ENCODE measurements at regions not wholly inside any gene's neighbourhood (a gene's known extent, or its start where the extent isn't known, plus 50 kb on each side); places are given as distances from the start of the nearest gene placed in this dataset.
"Not testable (repeated sequence)": the region's sequence is repeated elsewhere in the genome, so short reads cannot be mapped to it uniquely, and the experiment has no call there.

- not testable (repeated sequence) for H3K4me2 ChIP-seq (ENCODE audit: low read length); DNase-seq (ENCODE audit: low read depth)
Observed at GRCh38 chr11:57911522-57911921, 112.2 kb upstream of the OR9Q1 start.

GRCh38 chr11:57913715-57914704 is 109.7 kb upstream of the OR9Q1 start:
- H3K4me2 ChIP-seq (ENCODE audit: low read length), result no peak overlapping the region
- no peaks in the 10 kb centered on the region for H4K20me1 ChIP-seq (ENCODE audit: insufficient read depth, low read length)
- no peak for TF ChIP-seq CTCF (IDR thresholded peaks at IDR 0.05; ENCODE audit: insufficient read depth, low read depth, low read length)
- no peak for TF ChIP-seq EZH2 (IDR thresholded peaks at IDR 0.05; ENCODE audit: insufficient read depth, low read length)
- H3K9ac ChIP-seq (ENCODE audit: low read length), result no peak overlapping the region
- H3K36me3 ChIP-seq (ENCODE audit: insufficient read depth, low read length), result no peaks in the 10 kb centered on the region
- H3K9me3 Mint-ChIP-seq (ENCODE audit: unreplicated experiment), result peaks cover 7% of the 10 kb centered on the region
- no peaks in the 10 kb centered on the region for H3K79me2 ChIP-seq (ENCODE audit: insufficient read depth, low read length)
- peaks cover 2% of the 10 kb centered on the region for H3K36me3 Mint-ChIP-seq (ENCODE audit: low read depth, unreplicated experiment)
- H2AFZ ChIP-seq (ENCODE audit: low read depth, low read length), result no peak overlapping the region
- no peak for DNase-seq (ENCODE audit: low read depth)
- H3K4me1 ChIP-seq (ENCODE audit: insufficient read depth, low read length), result no peaks in the 10 kb centered on the region
- no peaks in the 10 kb centered on the region for H3K9me3 ChIP-seq (ENCODE audit: insufficient read depth, low read depth, low read length)
- peaks cover 4% of the 10 kb centered on the region for H3K4me1 Mint-ChIP-seq (ENCODE audit: low read depth, unreplicated experiment)
- H3K27ac Mint-ChIP-seq (ENCODE audit: unreplicated experiment), result no peak overlapping the region
- no peaks in the 10 kb centered on the region for H3K27me3 ChIP-seq (ENCODE audit: insufficient read depth, low read length)
- H3K27me3 Mint-ChIP-seq (ENCODE audit: low read depth, unreplicated experiment), result peaks cover 3% of the 10 kb centered on the region
- no peak overlapping the region for H3K27ac ChIP-seq (ENCODE audit: low read depth, low read length)
- FAIRE-seq, result no peak
- H3K4me3 ChIP-seq (ENCODE audit: insufficient read depth, low read depth, low read length), result no peak overlapping the region
- no peak overlapping the region for H3K4me3 Mint-ChIP-seq (ENCODE audit: unreplicated experiment)

More at GRCh38 chr11:57911522-57911921, 112.2 kb upstream of the OR9Q1 start:
- not testable (repeated sequence) for H3K27me3 Mint-ChIP-seq (ENCODE audit: low read depth, unreplicated experiment); H3K27ac Mint-ChIP-seq (ENCODE audit: unreplicated experiment); H3K4me3 ChIP-seq (ENCODE audit: insufficient read depth, low read depth, low read length); FAIRE-seq; H3K9me3 Mint-ChIP-seq (ENCODE audit: unreplicated experiment); H3K27me3 ChIP-seq (ENCODE audit: insufficient read depth, low read length); H3K9me3 ChIP-seq (ENCODE audit: insufficient read depth, low read depth, low read length); H3K4me1 Mint-ChIP-seq (ENCODE audit: low read depth, unreplicated experiment); H3K4me3 Mint-ChIP-seq (ENCODE audit: unreplicated experiment); H3K27ac ChIP-seq (ENCODE audit: low read depth, low read length); H3K9ac ChIP-seq (ENCODE audit: low read length); H3K4me1 ChIP-seq (ENCODE audit: insufficient read depth, low read length); H4K20me1 ChIP-seq (ENCODE audit: insufficient read depth, low read length); H3K79me2 ChIP-seq (ENCODE audit: insufficient read depth, low read length); H3K36me3 Mint-ChIP-seq (ENCODE audit: low read depth, unreplicated experiment); H2AFZ ChIP-seq (ENCODE audit: low read depth, low read length); H3K36me3 ChIP-seq (ENCODE audit: insufficient read depth, low read length)

GRCh38 chr11:57917632-57918031 is 106.0 kb upstream of the OR9Q1 start:
- Histone ChIP-seq H3K36me3 (ENCODE audit: insufficient read depth, low read length) (no peaks in the 10 kb centered on the region), H3K27ac (ENCODE audit: low read depth, low read length) (no peak overlapping the region), H3K4me1 (ENCODE audit: insufficient read depth, low read length) (no peaks in the 10 kb centered on the region), H3K79me2 (ENCODE audit: insufficient read depth, low read length) (no peaks in the 10 kb centered on the region), H4K20me1 (ENCODE audit: insufficient read depth, low read length) (no peaks in the 10 kb centered on the region), H2AFZ (ENCODE audit: low read depth, low read length) (no peak overlapping the region), H3K4me2 (ENCODE audit: low read length) (no peak overlapping the region), H3K4me3 (ENCODE audit: insufficient read depth, low read depth, low read length) (no peak overlapping the region), H3K9ac (ENCODE audit: low read length) (no peak overlapping the region), H3K27me3 (ENCODE audit: insufficient read depth, low read length) (no peaks in the 10 kb centered on the region), H3K9me3 (ENCODE audit: insufficient read depth, low read depth, low read length) (no peaks in the 10 kb centered on the region)
- DNase-seq (ENCODE audit: low read depth) (no peak), FAIRE-seq (no peak)
- TF ChIP-seq CTCF (IDR thresholded peaks at IDR 0.05; ENCODE audit: insufficient read depth, low read depth, low read length) (no peak), EZH2 (IDR thresholded peaks at IDR 0.05; ENCODE audit: insufficient read depth, low read length) (no peak)
- peaks cover 2% of the 10 kb centered on the region for H3K36me3 Mint-ChIP-seq (ENCODE audit: low read depth, unreplicated experiment)
- H3K9me3 Mint-ChIP-seq (ENCODE audit: unreplicated experiment), result peaks cover 6% of the 10 kb centered on the region
- H3K27me3 Mint-ChIP-seq (ENCODE audit: low read depth, unreplicated experiment), result no peaks in the 10 kb centered on the region
- no peak overlapping the region for H3K27ac Mint-ChIP-seq (ENCODE audit: unreplicated experiment)
- H3K4me1 Mint-ChIP-seq (ENCODE audit: low read depth, unreplicated experiment), result peaks cover 3% of the 10 kb centered on the region
- no peak overlapping the region for H3K4me3 Mint-ChIP-seq (ENCODE audit: unreplicated experiment)
